Right kidney (tissue), 1 donor: ENCODE measurements at regions not wholly inside any gene's neighbourhood (a gene's known extent, or its start where the extent isn't known, plus 50 kb on each side); places are given as distances from the start of the nearest gene placed in this dataset.
"Not testable (repeated sequence)": the region's sequence is repeated elsewhere in the genome, so short reads cannot be mapped to it uniquely, and the experiment has no call there.

Experiments
- DNase-seq: peaks from one replicate; pipeline ENCODE4 v3.0.0-alpha.2; 2016

- no peak for DNase-seq
Measured at GRCh38 chr2:187206071-187206470, 242.0 kb downstream of the CALCRL start.

GRCh38 chr2:187198136-187198535 is 249.9 kb downstream of the CALCRL start:
- DNase-seq = no peak

GRCh38 chr2:187194049-187194448 is 254.0 kb downstream of the CALCRL start:
- DNase-seq = no peak

- no peak for DNase-seq
Measured at GRCh38 chr2:187188783-187189631, 259.0 kb downstream of the CALCRL start.

- DNase-seq = no peak
Measured at GRCh38 chr2:187187519-187187918, 260.5 kb downstream of the CALCRL start.

GRCh38 chr2:187180529-187180928 is 267.5 kb downstream of the CALCRL start:
- DNase-seq = no peak

GRCh38 chr2:187178876-187179275 is 269.2 kb downstream of the CALCRL start:
- DNase-seq = not testable (repeated sequence)

GRCh38 chr2:187177253-187177652 is 270.8 kb downstream of the CALCRL start:
- DNase-seq = no peak

- DNase-seq = no peak
Measured at GRCh38 chr2:187174582-187174981, 273.5 kb downstream of the CALCRL start.

GRCh38 chr2:187171318-187171717 is 276.7 kb downstream of the CALCRL start:
- no peak for DNase-seq

GRCh38 chr2:187169864-187170263 is 278.2 kb downstream of the CALCRL start:
- no peak for DNase-seq

- DNase-seq = no peak
Measured at GRCh38 chr2:187168720-187169713, 279.0 kb downstream of the CALCRL start.

- no peak for DNase-seq
Measured at GRCh38 chr2:187167491-187167890, 280.6 kb downstream of the CALCRL start.

- DNase-seq = no peak
Measured at GRCh38 chr2:187165936-187166610, 282.0 kb downstream of the CALCRL start.

- DNase-seq = no peak
Measured at GRCh38 chr2:187158452-187158851, 289.6 kb downstream of the CALCRL start.

- DNase-seq = no peak
Measured at GRCh38 chr2:187157046-187157445, 291.0 kb downstream of the CALCRL start.

GRCh38 chr2:187155476-187155875 is 292.6 kb downstream of the CALCRL start:
- no peak for DNase-seq

- DNase-seq = no peak
Measured at GRCh38 chr2:187150670-187151069, 297.4 kb downstream of the CALCRL start.

GRCh38 chr2:187148059-187148714 is 299.2 kb upstream of the ZSWIM2 start:
- no peak for DNase-seq

GRCh38 chr2:187143537-187143936 is 294.6 kb upstream of the ZSWIM2 start:
- no peak for DNase-seq

GRCh38 chr2:187139469-187139868 is 290.5 kb upstream of the ZSWIM2 start:
- DNase-seq = no peak

GRCh38 chr2:187138265-187138664 is 289.3 kb upstream of the ZSWIM2 start:
- no peak for DNase-seq
